ENCODE measurements at regions not wholly inside any gene's neighbourhood (a gene's known extent, or its start where the extent isn't known, plus 50 kb on each side); places are given as distances from the start of the nearest gene placed in this dataset.
A peak's percentile ranks its signal among the peaks of the same experiment; 100 is the strongest.

DNA sequence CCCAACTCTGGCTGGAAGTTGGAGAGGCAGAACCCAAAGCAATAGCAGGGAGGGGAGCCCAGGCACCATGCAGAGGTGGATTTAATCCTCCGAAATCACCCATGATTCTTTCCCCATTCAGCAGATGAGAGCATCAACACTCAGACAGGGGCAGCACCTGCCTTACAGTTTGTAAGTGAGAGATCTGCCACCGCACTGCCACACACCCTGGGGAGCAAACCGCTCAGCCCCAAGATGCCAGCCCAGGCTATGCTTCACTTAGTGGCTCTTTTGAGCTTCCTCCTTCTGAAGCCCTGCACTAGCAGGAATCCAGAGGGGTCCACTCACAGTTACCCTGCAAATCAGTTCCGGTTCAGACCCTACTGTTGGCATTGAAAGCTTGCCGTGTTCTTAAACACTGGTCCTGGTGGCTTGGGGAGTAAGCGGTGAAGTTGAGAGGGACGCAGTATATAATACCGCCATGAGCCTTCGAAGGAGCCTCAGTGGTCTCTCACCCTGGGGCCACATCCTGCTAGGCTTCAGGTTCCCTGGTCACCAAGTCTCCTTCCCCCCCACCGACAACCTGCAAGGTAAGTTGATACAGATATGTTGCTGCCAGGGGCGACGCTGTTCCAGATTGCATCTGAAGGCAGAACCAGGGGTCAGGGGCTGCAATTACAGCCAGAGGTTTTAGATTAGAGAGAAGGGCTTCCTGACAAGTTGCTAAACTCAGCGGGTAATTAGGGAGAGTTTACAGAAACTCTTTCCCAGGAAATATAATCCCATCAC, 72.0 kb upstream of the CCND2 start:
- no peaks in the 10 kb centered on the region for H3K36me3 Mint-ChIP-seq (ENCODE audit: low read depth)
- Histone ChIP-seq H3K4me3 (ENCODE audit: low read length) (no peak overlapping the region), H3K4me1 (ENCODE audit: control insufficient read depth, insufficient read depth, low read length) (peaks cover 36% of the 10 kb centered on the region), H3K9me3 (ENCODE audit: control insufficient read depth, low read length) (peaks cover 5% of the 10 kb centered on the region), H3K27me3 (ENCODE audit: control insufficient read depth, insufficient read depth, low read length, poor library complexity, severe bottlenecking) (peaks cover 4% of the 10 kb centered on the region), H3K36me3 (ENCODE audit: control insufficient read depth, insufficient read depth, low read length) (no peaks in the 10 kb centered on the region), H3K27ac (ENCODE audit: low read depth, low read length) (no peak overlapping the region), H3K9ac (ENCODE audit: extremely low read depth, low read length, poor library complexity, severe bottlenecking) (no peak overlapping the region)
- H3K27me3 Mint-ChIP-seq (ENCODE audit: insufficient read depth): peaks cover 17% of the 10 kb centered on the region
- H3K4me3 Mint-ChIP-seq: no peak overlapping the region
- peaks cover 80% of the 10 kb centered on the region for H3K4me1 Mint-ChIP-seq
- H3K27ac Mint-ChIP-seq: no peak overlapping the region
- WGBS, 2 experiments (ENCODE audit: insufficient coverage in 1 of 2, insufficient read length in 1 of 2): 93 to 100% methylated on average over 1 to 13 of the region's 13 CpGs
- DNase-seq: no peak
- TF ChIP-seq, protein P1, sequence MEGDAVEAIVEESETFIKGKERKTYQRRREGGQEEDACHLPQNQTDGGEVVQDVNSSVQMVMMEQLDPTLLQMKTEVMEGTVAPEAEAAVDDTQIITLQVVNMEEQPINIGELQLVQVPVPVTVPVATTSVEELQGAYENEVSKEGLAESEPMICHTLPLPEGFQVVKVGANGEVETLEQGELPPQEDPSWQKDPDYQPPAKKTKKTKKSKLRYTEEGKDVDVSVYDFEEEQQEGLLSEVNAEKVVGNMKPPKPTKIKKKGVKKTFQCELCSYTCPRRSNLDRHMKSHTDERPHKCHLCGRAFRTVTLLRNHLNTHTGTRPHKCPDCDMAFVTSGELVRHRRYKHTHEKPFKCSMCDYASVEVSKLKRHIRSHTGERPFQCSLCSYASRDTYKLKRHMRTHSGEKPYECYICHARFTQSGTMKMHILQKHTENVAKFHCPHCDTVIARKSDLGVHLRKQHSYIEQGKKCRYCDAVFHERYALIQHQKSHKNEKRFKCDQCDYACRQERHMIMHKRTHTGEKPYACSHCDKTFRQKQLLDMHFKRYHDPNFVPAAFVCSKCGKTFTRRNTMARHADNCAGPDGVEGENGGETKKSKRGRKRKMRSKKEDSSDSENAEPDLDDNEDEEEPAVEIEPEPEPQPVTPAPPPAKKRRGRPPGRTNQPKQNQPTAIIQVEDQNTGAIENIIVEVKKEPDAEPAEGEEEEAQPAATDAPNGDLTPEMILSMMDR (conservative IDR thresholded peaks at IDR 0.05): no peak
- peaks cover 12% of the 10 kb centered on the region for H3K9me3 Mint-ChIP-seq

DNA sequence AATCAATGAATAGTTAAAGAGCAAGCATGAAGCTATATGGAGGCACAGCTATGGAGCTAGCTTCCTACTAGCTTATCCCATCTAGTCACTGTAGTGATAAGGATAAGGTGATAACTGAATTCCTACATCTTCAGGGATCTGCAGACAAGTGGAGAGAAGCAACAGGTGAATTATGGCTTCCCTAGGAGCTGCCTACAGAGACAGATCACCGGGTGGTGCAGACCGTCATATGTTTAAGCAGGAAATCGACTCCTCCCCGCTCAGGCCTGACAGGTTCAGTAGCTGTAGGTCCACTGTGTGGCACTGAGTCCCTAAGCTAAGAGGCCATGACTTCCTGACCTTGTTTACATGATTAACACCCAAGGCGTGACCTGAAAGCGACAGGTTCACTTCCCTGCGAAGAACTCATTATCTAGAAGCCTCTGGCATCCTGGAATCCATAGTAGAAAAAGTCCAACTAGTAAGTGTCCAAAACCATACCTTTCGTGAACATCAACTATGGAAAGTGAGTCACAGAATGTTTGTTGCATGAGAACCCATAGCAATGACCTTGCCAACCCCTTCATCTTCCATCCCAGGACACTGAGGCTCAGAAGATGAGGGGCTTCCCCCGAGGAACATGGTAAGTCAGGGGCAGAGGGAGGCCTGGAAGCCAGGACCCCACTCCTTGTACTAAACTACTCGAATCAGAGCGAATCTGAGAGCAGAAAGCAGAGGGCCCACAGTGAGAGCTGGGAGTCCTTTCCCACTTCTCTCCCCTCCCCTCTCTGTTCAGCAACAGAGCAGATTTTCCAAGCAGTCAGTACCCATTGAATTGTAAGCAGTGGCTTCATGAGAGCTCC, 75.4 kb upstream of the CCND2 start:
- no peaks in the 10 kb centered on the region for H3K36me3 ChIP-seq (ENCODE audit: control insufficient read depth, insufficient read depth, low read length)
- H3K4me3 ChIP-seq (ENCODE audit: low read length): peak overlapping the region; percentile 41
- H3K9me3 Mint-ChIP-seq: peaks cover 3% of the 10 kb centered on the region
- peaks cover 4% of the 10 kb centered on the region for H3K27me3 ChIP-seq (ENCODE audit: control insufficient read depth, insufficient read depth, low read length, poor library complexity, severe bottlenecking)
- no peak for DNase-seq
- WGBS, 2 experiments (ENCODE audit: insufficient coverage in 1 of 2, insufficient read length in 1 of 2): 80 to 97% methylated on average over 5 to 11 of the region's 11 CpGs
- peaks cover 14% of the 10 kb centered on the region for H3K27me3 Mint-ChIP-seq (ENCODE audit: insufficient read depth)
- TF ChIP-seq, protein P1 (conservative IDR thresholded peaks at IDR 0.05): no peak
- H3K27ac ChIP-seq (ENCODE audit: low read depth, low read length): no peak overlapping the region
- no peak overlapping the region for H3K9ac ChIP-seq (ENCODE audit: extremely low read depth, low read length, poor library complexity, severe bottlenecking)
- no peaks in the 10 kb centered on the region for H3K36me3 Mint-ChIP-seq (ENCODE audit: low read depth)
- no peak overlapping the region for H3K27ac Mint-ChIP-seq
- H3K9me3 ChIP-seq (ENCODE audit: control insufficient read depth, low read length): no peaks in the 10 kb centered on the region
- H3K4me1 ChIP-seq (ENCODE audit: control insufficient read depth, insufficient read depth, low read length): peaks cover 40% of the 10 kb centered on the region
- H3K4me3 Mint-ChIP-seq: no peak overlapping the region
- H3K4me1 Mint-ChIP-seq: peaks cover 87% of the 10 kb centered on the region

DNA sequence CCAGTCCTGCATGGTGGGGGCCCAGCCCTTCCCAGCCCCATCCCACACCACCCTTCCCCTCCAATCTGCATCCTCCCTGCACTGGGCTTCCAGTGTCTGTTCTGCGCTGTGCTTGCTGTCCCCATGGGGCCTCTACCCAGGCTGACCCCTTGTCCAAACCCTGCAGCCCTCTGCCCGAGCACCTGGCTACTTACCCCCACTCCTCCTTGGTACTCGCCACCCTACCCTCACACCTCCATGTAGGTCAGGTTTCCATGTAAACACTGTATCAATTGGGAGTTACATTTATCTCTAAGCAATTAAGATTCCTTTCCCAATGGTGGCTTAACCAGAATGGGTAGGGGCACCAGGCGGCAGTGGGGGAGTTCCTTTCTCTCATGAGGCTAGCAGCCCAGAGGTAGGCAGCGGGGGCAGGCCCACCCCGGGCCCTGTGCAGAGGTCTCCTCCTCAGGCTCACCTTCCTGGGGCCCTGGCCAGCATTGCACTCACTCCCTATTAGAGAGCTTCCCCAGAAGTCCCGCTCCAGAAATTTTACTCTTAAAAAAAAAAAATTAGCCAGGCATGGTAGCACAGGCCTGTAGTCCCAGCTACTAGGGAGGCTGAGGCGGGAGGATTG, 76.6 kb upstream of the CCND2 start:
- peak overlapping the region; percentile 21 for H3K27ac Mint-ChIP-seq

More for the DNA sequence above, 76.6 kb upstream of the CCND2 start:
- 84 to 93% methylated on average over 7 to 8 of the region's 8 CpGs for WGBS, 2 experiments (ENCODE audit: insufficient coverage in 1 of 2, insufficient read length in 1 of 2)
- H3K36me3 ChIP-seq (ENCODE audit: control insufficient read depth, insufficient read depth, low read length): no peaks in the 10 kb centered on the region
- Mint-ChIP-seq H3K9me3 (peaks cover 3% of the 10 kb centered on the region), H3K27me3 (ENCODE audit: insufficient read depth) (peaks cover 14% of the 10 kb centered on the region), H3K4me3 (peak overlapping the region; percentile 15), H3K4me1 (peaks cover 83% of the 10 kb centered on the region), H3K36me3 (ENCODE audit: low read depth) (no peaks in the 10 kb centered on the region)
- DNase-seq: no peak
- TF ChIP-seq, protein P1 (conservative IDR thresholded peaks at IDR 0.05): no peak
- no peak overlapping the region for H3K4me3 ChIP-seq (ENCODE audit: low read length)
- H3K4me1 ChIP-seq (ENCODE audit: control insufficient read depth, insufficient read depth, low read length): peaks cover 32% of the 10 kb centered on the region
- H3K9ac ChIP-seq (ENCODE audit: extremely low read depth, low read length, poor library complexity, severe bottlenecking): no peak overlapping the region
- no peak overlapping the region for H3K27ac ChIP-seq (ENCODE audit: low read depth, low read length)
- H3K27me3 ChIP-seq (ENCODE audit: control insufficient read depth, insufficient read depth, low read length, poor library complexity, severe bottlenecking): peaks cover 4% of the 10 kb centered on the region
- H3K9me3 ChIP-seq (ENCODE audit: control insufficient read depth, low read length): no peaks in the 10 kb centered on the region

Measured in endodermal cell (in vitro differentiated cells).